A204.1 (cell line): ENCODE measurements at regions not wholly inside any gene's neighbourhood (a gene's known extent, or its start where the extent isn't known, plus 50 kb on each side); places are given as distances from the start of the nearest gene placed in this dataset.

Source experiments
- FAIRE-seq: peaks from 2 replicates; lab custom pipeline; 2012; peaks lifted over from hg19 to GRCh38; lab: Jason Lieb, UNC

GRCh38 chr21:28826569-28826968, 166.1 kb downstream of the LTN1 start:
- FAIRE-seq, result no peak

- FAIRE-seq, result no peak
These were observed 166.7 kb downstream of the LTN1 start for GRCh38 chr21:28826021-28826420.

GRCh38 chr21:28823429-28823828, 169.2 kb downstream of the LTN1 start:
- FAIRE-seq, result no peak

GRCh38 chr21:28822486-28823335, 170.0 kb downstream of the LTN1 start:
- FAIRE-seq, result no peak

GRCh38 chr21:28822123-28822399, 170.6 kb downstream of the LTN1 start:
- no peak for FAIRE-seq

GRCh38 chr21:28821276-28822122, 171.2 kb downstream of the LTN1 start:
- FAIRE-seq, result no peak

- no peak for FAIRE-seq
These were observed 173.9 kb downstream of the LTN1 start for GRCh38 chr21:28818663-28819278.

GRCh38 chr21:28817871-28818270, 174.8 kb downstream of the LTN1 start:
- FAIRE-seq, result no peak

- FAIRE-seq, result no peak
These were observed 180.8 kb downstream of the LTN1 start for GRCh38 chr21:28811860-28812259.

- no peak for FAIRE-seq
These were observed 181.7 kb downstream of the LTN1 start for GRCh38 chr21:28810826-28811524.

GRCh38 chr21:28805885-28806284, 186.8 kb downstream of the LTN1 start:
- FAIRE-seq, result no peak

- no peak for FAIRE-seq
These were observed 188.5 kb downstream of the LTN1 start for GRCh38 chr21:28804089-28804670.

- no peak for FAIRE-seq
These were observed 190.8 kb downstream of the LTN1 start for GRCh38 chr21:28801906-28802305.

- FAIRE-seq, result no peak
These were observed 192.8 kb downstream of the LTN1 start for GRCh38 chr21:28799926-28800325.

- FAIRE-seq, result no peak
These were observed 193.9 kb downstream of the LTN1 start for GRCh38 chr21:28798798-28799197.

GRCh38 chr21:28795251-28795650, 197.4 kb downstream of the LTN1 start:
- FAIRE-seq, result no peak

GRCh38 chr21:28794371-28794851, 198.3 kb downstream of the LTN1 start:
- FAIRE-seq, result no peak

GRCh38 chr21:28793043-28793442, 199.6 kb downstream of the LTN1 start:
- FAIRE-seq, result no peak

GRCh38 chr21:28791595-28792282, 200.9 kb downstream of the LTN1 start:
- no peak for FAIRE-seq

- FAIRE-seq, result no peak
These were observed 202.3 kb downstream of the LTN1 start for GRCh38 chr21:28790335-28790734.

- FAIRE-seq, result no peak
These were observed 203.2 kb downstream of the LTN1 start for GRCh38 chr21:28789523-28789922.
